CD4-positive, alpha-beta T cell treated with Interleukin-2 at 100 ng/mL for 4 hours (primary cell): ENCODE measurements at regions not wholly inside any gene's neighbourhood (a gene's known extent, or its start where the extent isn't known, plus 50 kb on each side); places are given as distances from the start of the nearest gene placed in this dataset.

Experiments
- DNase-seq: peaks from one replicate; pipeline ENCODE4 v3.0.0-alpha.2; 2020; ENCODE audit warnings: low spot score

DNA sequence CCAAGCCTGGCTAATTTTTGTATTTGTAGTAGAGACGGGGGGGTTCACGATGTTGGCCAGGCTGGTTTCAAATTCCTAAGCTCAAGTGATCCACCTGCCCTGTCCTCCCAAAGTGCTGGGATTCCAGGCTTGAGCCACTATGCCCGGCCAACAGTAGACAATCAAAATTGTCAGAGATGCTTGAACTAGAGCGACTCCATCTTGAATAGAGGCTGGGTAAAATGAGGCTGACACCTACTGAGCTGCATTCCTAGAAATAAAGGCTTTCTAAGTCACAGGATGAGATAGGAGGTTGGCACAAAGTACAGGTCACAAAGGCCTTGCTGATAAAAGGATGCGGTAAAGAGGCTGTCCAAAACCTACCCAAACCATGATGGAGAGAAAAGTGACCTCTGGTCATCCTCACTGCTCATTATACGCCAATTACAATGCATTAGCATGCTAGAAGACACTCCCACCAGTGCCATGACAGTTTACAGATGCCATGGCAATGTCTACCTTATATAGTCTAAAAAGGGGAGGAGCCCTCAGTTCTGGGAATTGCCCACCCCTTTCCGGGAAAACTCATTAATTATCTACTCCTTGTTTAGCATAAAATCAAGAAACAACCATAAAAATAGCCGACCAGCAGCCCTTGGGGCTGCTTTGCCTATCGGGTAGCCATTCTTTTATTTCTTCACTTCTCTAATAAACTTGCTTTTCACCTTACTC, 134.5 kb downstream of the BAMBI start:
- DNase-seq = no peak

DNA sequence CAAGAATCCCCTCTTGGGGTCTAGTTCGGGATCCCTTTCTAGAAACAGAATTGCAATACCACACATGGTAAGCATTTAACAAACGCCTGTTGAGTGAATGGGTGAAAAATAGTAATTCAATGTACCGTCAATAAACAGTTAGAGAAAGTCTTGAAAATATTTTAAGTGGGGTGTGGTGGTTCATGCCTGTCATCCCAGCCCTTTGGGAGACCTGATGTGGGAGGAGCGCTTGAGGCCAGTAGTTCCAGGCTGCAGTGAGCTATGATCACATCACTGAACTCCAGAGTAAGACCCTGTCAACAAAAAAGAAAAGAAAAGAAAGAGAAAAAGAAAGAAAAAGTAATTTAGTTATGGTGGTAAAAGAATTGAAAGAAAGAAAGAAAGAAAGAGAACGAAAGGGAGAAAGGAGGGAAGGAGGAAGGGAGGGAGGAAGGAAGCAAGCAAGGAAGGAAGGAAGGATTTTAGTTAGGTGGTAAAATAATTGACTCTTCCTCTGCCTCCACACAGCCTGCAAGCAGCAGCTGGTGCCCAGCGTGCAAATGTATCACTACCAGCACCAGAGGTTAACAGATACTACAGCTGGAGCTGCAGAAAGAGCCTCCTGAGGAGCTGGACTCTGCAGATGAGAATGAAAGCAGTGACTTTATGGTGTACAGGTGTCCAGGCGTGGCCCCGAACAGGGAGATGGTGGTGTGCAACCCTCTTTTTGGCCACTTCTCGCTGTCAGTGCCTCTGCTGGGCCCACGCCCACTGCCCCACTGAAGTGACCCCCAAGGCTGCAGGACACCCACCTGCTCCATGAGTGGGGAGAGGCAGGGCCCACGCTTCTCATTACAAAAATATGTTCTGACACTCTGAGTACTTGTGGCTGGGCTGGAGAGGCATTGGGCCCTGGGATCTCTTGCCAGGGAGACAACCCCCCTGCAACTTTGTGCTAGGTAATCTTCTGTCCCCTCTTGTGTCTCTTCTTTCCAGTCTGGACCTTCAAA, 135.4 kb downstream of the BAMBI start:
- no peak for DNase-seq

DNA sequence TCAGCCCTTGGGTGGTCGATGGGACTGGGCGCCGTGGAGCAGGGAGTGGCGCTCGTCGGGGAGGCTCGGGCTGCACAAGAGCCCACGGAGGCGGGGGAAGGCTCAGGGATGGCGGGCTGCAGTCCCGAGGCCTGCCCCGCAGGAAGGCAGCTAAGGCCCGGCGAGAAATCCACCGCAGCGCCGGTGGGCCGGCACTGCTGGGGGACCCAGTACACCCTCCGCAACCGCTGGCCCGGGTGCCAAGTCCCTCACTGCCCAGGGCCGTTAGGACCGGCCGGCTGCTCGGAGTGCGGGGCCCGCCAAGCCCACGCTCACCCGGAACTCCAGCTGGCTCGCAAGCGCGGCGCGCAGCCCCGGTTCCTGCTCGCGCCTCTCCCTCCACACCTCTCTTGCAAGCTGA, 138.4 kb downstream of the BAMBI start:
- no peak for DNase-seq

DNA sequence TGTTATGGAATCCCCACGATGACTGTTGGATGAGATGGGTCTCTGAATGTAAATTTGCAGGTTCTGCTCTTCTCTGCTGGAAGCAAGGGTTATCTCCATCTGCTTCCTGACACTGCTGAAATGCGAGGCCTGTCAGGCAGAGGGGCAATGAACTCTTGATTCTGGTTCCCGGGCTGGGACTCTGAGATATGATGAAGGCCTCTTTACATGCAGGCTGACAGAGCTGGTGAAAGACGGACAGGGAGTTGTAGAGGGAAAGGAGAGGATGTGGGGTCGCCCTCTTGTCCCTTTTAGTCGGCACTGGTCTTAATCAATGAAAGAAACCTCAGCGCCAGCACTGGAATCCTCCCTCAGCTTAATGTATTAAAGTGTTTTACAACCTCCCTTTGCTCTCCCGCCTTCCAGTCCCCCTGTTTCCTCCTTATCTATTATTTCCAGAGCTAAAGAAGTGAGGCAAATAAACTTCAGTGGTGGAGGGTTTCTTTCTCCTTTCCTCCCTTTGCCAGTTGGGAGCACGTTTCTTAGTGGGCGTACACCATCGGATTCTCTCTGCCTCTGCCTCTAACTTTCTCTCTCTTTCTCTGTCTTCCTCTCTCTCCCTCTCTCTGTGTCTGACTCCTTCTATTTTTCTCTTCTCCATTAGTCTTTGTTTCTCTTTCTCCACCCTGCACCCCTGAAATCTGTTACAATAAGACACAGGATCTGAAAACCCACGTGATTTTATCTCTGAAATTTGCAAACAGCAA, 145.6 kb downstream of the BAMBI start:
- no peak for DNase-seq

DNA sequence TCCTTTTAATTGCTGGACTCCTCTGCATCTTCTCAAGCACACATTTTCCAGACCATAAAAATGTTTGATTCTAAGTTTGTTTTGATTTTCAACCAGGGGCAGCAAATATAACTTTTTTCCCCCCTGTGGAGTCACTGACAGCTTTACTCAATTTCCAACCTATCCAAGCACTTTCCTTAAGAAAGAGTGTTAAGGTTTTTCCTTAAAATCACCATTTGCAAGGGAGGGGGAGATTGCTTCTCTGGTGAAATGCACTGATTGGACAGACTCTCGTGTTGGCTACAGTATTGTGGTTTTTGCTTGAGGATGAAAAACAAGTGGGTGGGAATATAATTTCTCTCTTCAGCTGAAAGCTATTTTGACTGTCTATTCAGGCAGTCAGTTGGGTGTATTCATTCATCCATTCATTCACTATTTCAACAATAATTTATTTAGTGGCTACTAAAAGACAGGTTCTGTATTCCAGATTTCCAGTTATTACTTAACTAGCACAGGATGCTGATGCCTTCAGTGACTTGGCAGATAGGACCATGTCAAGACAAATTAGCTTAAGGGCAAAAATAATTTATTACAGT, 146.3 kb downstream of the BAMBI start:
- no peak for DNase-seq

DNA sequence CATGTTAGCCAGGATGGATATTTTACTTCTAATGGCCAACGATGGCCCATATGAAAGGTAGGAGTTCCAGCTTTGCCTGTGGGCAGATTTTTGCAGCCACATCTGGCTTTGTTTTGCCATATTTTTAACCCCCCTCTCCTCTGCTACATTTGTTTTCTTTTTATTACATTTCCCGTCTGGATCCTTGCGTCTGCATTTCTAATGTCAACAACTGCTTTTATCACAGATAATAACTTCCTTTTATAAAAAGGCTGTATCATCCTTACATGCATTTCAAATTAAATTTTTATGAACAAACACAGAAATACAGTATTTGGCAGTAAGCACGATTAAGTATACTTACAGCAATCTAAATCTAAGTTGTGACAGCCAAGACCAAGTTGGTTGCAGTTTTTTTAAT, 156.0 kb downstream of the BAMBI start:
- no peak for DNase-seq

DNA sequence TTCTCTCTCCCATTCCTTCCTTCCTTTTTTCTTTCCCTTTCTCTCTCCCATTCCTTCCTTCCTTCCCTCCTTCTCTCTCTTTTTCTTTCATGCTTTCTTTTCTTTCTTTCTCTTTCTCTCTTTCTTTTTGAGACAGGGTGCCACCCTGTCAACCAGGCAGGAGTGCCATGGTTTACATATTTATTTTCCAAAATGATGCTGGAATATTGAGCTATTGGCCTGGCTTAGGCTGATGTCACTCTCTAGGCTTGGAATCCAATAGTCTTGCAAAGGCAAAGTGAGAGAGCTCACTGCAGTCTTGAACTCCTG, 159.1 kb downstream of the BAMBI start:
- DNase-seq = no peak

DNA sequence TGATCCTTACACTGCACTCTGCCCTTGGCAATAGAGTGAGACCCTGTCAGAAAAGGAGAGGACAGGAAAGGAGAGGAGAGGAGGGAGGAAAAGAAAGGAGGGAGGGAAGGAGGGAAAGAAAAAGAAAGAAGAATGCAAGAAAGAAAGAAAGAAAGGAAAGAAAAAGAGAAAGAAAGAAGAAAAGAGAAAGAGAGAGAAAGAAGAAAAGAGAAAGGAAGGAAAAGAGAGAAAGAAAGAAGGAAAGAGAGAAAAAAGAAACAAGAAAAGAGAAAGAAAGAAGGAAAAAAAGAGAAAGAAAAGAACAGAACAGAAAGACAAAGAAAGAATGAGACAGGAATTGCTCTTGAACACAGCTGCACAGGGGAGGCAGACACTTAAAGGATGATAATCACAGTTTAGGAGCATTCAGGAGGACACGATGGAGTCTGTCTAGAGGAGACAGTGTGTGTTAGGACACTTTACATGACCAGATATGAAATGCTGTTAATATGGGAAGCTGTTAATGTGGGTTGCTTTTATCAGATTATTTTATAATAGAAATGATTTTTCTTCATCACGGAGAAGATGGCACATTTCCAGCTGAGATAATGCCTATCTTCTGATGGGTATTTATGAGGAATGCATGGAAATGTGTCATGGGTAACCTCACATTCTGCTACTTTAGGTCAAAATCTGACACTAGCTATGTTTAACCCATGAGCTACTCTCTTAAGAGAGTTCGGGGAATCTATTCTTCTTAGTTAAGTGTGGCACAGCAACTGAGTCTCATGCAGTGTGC, 160.5 kb downstream of the BAMBI start:
- no peak for DNase-seq

DNA sequence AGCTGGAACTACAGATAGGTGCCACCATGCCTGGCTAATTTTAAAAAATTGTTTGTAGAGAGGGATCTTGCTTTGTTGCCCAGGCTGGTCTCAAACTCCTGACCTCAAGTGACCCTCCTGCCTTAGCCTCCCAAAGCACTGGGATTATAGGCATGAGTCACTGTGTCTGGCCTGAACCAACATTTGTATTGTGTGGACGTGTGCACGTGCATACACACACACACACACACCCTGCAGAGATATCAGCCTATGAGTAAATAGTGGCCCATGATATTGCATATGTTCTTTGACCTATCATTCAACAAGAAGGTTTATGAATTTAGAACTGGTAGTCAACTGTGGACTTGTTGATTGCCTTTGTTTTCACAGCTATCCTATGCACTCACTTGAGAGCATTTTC, 161.6 kb downstream of the BAMBI start:
- no peak for DNase-seq

DNA sequence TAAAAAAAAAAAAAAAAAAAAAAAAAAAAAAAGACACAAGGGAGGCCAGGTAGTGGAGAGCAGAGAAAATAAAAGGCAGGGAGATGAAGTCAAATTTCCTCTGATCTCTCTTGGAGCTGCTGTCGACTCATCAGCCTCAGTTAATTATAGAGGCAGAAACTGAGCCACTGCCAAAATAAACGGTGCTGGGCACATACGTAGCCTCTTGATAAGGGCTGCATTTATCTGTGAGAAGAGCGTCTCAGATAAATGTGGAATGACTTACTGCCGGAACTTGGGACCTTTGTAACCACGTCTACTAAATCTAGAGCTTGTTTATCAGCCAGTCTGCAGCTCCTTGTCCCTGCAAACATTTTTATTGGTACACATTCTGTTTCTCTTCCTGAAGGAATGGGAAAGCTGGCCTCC, 162.3 kb downstream of the BAMBI start:
- no peak for DNase-seq

DNA sequence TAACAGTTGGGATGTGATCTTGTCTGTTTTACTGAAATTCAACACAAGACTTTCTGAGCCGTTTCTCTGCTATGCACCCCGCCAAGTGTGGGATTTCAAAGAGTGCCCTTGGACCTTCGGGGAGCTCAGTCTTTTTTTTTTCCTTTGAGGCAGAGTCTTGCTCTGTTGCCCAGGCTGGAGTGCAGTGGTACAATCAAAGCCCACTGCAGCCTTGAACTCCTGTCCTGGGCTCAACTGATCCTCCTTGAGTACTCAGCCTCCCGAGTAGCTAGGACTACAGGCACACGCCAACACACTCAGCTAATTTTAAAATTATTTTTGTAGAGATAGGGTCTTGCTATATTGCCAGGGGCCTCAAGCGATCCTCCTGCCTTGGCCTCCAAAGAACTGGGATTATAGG, 162.9 kb downstream of the BAMBI start:
- no peak for DNase-seq

DNA sequence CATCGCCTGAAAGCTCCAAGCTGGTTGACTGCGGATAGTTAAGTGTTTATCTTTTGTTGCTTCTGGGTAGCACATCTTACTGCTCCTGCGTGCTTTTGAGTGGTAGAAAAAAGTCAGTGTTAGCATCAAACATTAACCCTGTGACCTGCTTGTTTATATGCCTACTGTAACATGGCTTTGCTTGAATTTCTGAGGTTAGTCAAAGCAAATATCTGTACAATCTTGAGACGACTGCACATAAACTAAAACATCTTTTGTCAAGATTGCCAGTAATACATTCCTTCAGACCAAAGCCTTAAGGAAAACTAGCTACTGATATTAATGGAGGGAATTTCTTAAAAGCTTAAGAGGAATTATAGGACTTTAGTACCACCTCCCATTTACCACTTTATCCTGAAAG, 163.7 kb downstream of the BAMBI start:
- no peak for DNase-seq

DNA sequence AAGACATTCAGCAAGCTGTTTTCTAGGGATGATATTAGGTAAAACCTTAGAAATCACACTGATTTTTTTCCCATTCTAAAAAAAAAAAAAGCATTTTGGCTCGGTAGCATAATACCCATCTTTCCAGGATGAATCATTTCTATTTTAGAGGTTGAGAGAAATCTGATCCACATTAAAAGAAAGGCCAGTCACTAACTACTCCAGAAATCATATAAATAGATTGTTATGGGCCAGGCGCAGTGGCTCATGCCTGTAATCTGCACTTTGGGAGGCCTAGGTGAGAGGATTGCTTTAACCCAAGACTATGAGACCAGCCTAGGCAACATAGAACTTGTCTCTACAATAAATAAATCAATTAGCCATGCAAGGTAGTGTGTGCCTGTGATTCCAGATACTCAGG, 164.3 kb downstream of the BAMBI start:
- no peak for DNase-seq

DNA sequence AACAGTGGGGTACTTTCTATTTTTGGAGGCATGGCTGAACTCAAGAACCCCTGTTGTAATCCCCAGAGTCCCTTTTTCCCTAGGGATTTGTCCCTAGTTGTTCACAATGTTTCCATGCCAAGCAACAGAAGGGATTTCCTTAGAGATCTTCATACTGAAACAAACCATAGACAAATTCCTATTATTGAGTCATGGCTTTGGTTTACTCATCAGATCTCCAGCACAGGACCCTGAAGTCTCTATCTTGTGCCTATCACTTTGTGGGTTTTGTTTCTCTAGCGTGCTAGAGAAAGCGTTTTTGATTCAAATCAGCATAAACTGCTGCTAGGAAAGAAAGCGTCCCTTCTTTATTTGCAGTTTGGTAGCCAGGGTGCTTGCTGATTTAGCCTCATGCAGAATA, 165.0 kb downstream of the BAMBI start:
- no peak for DNase-seq

DNA sequence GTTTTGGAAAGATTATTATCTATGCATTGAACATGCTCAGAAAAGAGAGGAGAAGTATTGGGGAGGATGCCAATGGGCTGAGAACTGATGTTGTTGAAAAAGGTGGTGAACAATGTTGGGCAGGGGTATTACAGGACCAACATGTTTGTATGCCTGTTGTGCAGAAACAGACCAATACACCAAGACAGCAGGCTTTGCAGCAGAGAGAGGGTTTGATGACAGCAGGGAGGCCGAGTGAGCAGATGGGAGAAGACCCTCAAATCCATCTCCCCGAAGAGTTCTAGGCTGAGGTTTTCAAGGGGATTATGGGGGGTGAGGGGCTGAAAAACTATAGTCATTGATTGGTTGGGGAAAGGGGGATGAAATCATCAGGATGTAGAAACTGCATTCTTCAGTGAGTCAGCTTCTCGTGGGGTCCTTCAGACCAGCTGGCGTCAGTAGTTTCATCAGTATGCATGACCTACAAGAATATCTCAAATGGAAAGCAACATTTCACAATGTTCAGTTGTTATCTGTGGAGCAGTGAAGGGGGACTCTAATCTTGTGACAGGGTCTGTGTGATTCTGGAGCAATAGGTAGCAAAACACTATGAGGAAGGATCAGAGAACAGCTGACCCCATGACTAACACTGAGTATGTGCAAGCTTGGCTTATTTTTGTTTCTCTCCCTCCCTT, 167.8 kb downstream of the BAMBI start:
- no peak for DNase-seq

DNA sequence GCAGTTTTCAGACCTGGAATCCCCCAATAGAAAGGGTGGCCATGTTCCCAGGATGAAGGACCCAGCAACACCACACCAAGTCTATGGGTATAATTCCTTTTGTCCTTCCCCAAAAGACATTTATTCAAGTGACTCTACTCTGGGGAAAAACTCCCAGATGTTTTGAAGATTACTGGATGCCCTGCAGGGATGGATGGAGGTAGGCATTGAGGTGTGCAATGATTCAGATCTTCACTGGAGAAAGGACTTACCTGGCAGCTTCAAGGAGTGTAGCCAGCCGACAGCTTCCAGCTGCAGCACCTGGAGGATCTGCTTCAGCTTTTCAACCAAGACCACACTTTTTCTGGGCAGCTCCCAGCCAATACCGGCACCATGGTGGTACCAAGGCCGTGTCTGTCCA, 172.0 kb downstream of the BAMBI start:
- DNase-seq = no peak

DNA sequence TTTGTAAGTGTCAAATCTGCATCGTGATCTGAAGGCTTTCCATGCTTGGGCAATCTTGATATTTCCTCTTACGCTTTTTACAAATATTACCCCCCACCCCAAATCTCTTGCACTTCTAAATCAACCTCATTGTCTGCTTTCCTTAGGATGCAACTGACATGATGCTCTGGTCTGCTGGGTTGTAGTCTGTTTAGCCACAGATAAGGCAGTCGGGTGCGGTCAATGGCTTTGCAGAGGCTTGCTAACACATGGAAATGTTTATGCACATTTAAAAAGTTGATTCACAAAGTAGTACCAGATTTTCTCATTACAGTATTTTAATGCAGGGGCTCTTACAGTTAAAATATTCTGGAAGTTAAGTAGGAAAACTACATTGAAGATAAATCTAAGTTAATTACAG, 172.5 kb downstream of the BAMBI start:
- DNase-seq = no peak

DNA sequence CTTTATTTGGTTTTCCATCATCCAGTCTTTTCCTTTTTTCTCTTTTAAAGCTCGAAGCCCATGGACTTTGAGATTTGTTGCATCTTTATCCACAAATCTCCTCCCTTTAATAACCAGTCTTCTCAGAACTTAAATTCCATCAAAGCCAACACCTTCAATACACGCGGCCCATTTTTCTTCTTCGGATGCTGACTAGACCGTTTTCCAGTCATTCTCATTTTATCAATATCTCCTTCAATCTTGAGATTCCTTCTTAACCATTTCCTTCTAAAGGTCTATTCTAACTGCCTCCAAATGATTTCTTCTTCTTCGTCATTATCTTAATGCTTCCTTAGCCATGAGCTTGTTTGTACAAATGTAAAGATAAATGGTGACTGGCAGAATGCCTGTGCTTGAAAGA, 173.5 kb downstream of the BAMBI start:
- no peak for DNase-seq

DNA sequence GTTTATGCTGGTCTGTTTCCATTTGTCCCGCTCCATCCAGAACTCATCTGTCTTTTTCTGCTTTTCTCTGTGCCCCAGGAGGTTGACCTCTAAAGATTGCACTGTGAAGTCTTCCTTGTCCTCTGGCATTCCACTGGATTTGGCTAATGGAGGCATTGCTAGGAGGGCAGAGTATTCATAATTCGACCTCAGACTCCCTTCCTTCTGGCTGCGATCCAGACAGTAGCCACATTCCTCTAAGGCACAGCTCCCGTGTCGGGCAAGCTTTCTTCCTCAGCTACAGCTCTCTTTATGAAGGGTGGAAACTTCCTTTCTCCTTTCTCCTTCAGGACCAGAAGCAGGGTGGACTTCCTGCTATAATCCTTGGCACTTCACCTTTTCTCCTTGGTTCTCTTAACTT, 175.9 kb downstream of the BAMBI start:
- no peak for DNase-seq

DNA sequence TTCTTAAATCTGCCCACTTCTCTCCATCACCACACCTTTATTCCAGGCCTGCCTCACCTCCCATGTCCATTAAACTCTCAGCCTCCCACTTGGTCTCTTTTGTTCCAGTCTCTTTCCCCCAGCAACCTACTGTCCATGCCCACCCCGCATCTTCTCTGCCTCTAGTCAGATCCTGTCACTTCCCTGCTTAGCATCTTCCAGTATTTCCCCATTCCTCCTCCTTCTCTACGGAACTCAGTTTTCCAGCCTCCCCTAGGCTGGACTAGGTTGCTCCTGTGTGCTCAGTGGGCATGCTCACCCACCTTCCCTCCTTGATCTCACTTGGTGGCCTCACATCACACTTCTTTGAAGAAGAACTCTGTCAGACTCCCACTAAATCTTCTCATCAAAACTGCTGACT, 179.8 kb downstream of the BAMBI start:
- no peak for DNase-seq

DNA sequence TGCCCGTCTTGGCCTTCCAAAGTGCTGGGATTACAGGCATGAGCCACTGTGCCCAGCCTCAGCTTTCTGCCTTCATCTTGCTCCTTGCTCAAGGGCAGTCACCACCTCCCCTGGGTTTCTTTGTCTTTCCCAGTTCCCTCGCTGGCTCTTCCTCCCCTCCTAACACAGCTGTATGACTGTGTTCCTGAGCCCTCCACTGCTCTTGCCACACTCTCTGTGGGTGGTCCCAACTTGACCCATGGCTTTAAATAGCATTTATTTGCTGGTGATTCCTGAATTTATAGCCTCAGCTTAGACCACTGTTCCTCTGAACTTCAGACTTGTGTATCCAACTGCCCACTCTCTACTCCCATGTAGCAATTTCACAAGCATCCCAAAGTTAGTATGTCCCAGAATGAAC, 181.3 kb downstream of the BAMBI start:
- no peak for DNase-seq
